Endodermal cell (in vitro differentiated cells): ENCODE measurements at regions not wholly inside any gene's neighbourhood (a gene's known extent, or its start where the extent isn't known, plus 50 kb on each side); places are given as distances from the start of the nearest gene placed in this dataset.
A peak's percentile ranks its signal among the peaks of the same experiment; 100 is the strongest.

ENCODE experiments used
- DNase-seq: peaks from one replicate; pipeline ENCODE4 v3.0.0-alpha.2; 2017
- H3K27ac ChIP-seq: 2 replicates; pipeline ENCODE4 v1.5.1; 2013; ENCODE audit warnings: mild to moderate bottlenecking, low read depth, low read length, moderate library complexity
- H3K27me3 ChIP-seq: 2 replicates; pipeline ENCODE4 v1.6.1; 2013; ENCODE audit warnings: mild to moderate bottlenecking, low read length, moderate library complexity; ENCODE audit not compliant: insufficient read depth, control insufficient read depth, poor library complexity, severe bottlenecking
- H3K36me3 ChIP-seq: 2 replicates; pipeline ENCODE4 v1.7.0; 2013; ENCODE audit warnings: mild to moderate bottlenecking, low read length, moderate library complexity; ENCODE audit not compliant: control insufficient read depth, insufficient read depth
- H3K4me1 ChIP-seq: one replicate; pipeline ENCODE4 v1.7.0; 2013; ENCODE audit warnings: low read length; ENCODE audit not compliant: control insufficient read depth, insufficient read depth
- H3K4me3 ChIP-seq: 2 replicates; pipeline ENCODE4 v1.5.1; 2013; ENCODE audit warnings: mild to moderate bottlenecking, low read length, moderate library complexity
- H3K9ac ChIP-seq: 2 replicates; pipeline ENCODE4 v1.6.1; 2013; ENCODE audit warnings: mild to moderate bottlenecking, low read length, moderate library complexity; ENCODE audit not compliant: poor library complexity, severe bottlenecking; ENCODE audit errors: extremely low read depth
- H3K9me3 ChIP-seq: 2 replicates; pipeline ENCODE4 v1.6.1; 2013; ENCODE audit warnings: mild to moderate bottlenecking, low read length, moderate library complexity; ENCODE audit not compliant: control insufficient read depth
- H3K27ac Mint-ChIP-seq: 2 replicates; pipeline ENCODE4 v1.8.0; 2020; ENCODE audit warnings: mixed read lengths
- H3K27me3 Mint-ChIP-seq: 2 replicates; pipeline ENCODE4 v1.8.0; 2021; ENCODE audit warnings: mild to moderate bottlenecking, mixed read lengths; ENCODE audit not compliant: insufficient read depth
- H3K36me3 Mint-ChIP-seq: 2 replicates; pipeline ENCODE4 v1.8.0; 2020; ENCODE audit warnings: low read depth, mixed read lengths
- H3K4me1 Mint-ChIP-seq: 2 replicates; pipeline ENCODE4 v1.8.0; 2020; ENCODE audit warnings: mixed read lengths
- H3K4me3 Mint-ChIP-seq: 2 replicates; pipeline ENCODE4 v1.8.0; 2020; ENCODE audit warnings: mild to moderate bottlenecking, moderate library complexity, mixed read lengths
- H3K9me3 Mint-ChIP-seq: 2 replicates; pipeline ENCODE4 v1.8.0; 2020; ENCODE audit warnings: mild to moderate bottlenecking, mixed read lengths
- WGBS, 2 experiments: methylation state at CpG; one replicate each; pipeline versions ENCODE4 v1.1.5 to v1.1.7; 2013; ENCODE audit warnings: missing lambda C conversion rate in 2 of 2, mixed read lengths in 1 of 2; ENCODE audit not compliant: insufficient coverage in 1 of 2, insufficient read length in 1 of 2; 5-methylcytosine and 5-hydroxymethylcytosine counted together
- TF ChIP-seq, protein P1 (sequence below): fragments of 200-600 bp; sonication (generic); conservative IDR thresholded peaks from 2 replicates; pipeline ENCODE4 v1.5.0; 2021; ENCODE audit warnings: antibody characterized with exemption, mild to moderate bottlenecking

DNA sequence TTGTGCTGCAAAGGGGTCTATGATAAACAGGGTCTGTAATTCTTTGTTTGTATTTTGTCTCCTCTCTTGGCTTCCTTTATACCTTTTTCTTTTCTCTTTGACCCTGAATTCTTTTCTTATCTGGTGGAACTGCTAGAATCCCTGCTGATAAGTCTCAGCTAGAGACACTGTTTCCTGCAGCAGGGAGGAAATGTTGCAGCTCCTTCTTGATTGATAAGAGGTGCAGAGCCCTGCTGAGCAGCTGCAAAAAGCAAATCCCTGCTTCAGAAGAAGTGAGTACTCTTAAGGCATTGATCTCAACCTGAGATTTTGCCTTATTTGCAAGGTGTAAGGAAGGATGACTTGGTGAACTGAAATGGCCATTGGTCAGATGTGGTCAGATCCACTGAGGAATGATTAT lies 167.8 kb downstream of the NUP35 start:
- Histone ChIP-seq H3K27me3 (no peaks in the 10 kb centered on the region), H3K4me3 (no peak overlapping the region), H3K4me1 (peaks cover 6% of the 10 kb centered on the region), H3K36me3 (no peaks in the 10 kb centered on the region), H3K9me3 (peaks cover 10% of the 10 kb centered on the region), H3K27ac (no peak overlapping the region), H3K9ac (no peak overlapping the region)
- Mint-ChIP-seq H3K4me3 (peak overlapping the region; percentile 4), H3K4me1 (peaks cover 48% of the 10 kb centered on the region), H3K9me3 (peaks cover 20% of the 10 kb centered on the region), H3K27ac (peak overlapping the region; percentile 53), H3K36me3 (peaks cover 8% of the 10 kb centered on the region), H3K27me3 (peaks cover 2% of the 10 kb centered on the region)
- peak; percentile 80 for DNase-seq
- TF ChIP-seq, protein P1, sequence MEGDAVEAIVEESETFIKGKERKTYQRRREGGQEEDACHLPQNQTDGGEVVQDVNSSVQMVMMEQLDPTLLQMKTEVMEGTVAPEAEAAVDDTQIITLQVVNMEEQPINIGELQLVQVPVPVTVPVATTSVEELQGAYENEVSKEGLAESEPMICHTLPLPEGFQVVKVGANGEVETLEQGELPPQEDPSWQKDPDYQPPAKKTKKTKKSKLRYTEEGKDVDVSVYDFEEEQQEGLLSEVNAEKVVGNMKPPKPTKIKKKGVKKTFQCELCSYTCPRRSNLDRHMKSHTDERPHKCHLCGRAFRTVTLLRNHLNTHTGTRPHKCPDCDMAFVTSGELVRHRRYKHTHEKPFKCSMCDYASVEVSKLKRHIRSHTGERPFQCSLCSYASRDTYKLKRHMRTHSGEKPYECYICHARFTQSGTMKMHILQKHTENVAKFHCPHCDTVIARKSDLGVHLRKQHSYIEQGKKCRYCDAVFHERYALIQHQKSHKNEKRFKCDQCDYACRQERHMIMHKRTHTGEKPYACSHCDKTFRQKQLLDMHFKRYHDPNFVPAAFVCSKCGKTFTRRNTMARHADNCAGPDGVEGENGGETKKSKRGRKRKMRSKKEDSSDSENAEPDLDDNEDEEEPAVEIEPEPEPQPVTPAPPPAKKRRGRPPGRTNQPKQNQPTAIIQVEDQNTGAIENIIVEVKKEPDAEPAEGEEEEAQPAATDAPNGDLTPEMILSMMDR: no peak

DNA sequence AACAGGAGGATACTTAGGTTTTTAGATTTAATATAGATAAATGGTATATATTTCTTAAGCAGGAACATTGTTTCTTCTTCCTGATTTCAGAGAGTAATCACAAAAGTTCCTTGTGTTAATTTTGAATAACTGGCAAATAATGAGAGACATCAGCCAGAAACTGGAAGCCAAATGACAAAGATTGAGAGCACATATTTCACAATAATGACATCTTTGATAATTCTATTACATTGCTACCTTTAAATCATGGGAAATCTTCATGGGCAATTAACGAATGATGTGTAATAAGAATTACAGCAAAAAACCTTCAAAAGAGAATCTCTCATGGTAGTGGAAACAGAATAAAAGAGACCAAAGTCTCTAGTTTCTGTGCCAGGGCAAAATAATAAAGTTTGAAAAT lies 215.1 kb downstream of the NUP35 start:
- peaks cover 3% of the 10 kb centered on the region for H3K9me3 Mint-ChIP-seq

DNA sequence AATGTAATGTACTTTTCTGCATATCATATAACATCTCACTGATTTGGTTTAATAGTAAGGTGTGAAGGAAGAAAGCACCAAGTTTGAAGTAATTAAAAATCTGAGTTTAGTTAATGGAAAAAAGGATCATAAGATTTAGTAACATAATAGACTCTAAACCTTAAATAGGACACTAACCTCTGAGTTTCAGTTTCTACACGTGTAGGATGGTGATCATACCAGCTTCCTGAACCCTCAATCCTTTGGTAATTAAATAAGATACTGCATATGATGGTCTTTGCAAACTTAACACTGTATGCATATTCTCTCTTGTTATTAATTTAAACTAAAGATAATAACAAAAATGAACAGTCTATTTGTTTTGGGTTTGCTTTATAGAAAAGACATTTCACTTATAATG lies 216.8 kb downstream of the NUP35 start:
- no peak for DNase-seq
- Mint-ChIP-seq H3K4me1 (peaks cover 2% of the 10 kb centered on the region), H3K36me3 (no peaks in the 10 kb centered on the region), H3K27ac (no peak overlapping the region), H3K4me3 (no peak overlapping the region), H3K9me3 (peaks cover 3% of the 10 kb centered on the region), H3K27me3 (no peaks in the 10 kb centered on the region)
- H3K4me3 ChIP-seq: no peak overlapping the region
- no peaks in the 10 kb centered on the region for H3K36me3 ChIP-seq
- no peak overlapping the region for H3K27ac ChIP-seq
- H3K4me1 ChIP-seq: no peaks in the 10 kb centered on the region
- peaks cover 4% of the 10 kb centered on the region for H3K9me3 ChIP-seq
- TF ChIP-seq, protein P1: no peak
- H3K27me3 ChIP-seq: no peaks in the 10 kb centered on the region
- WGBS, 2 experiments: 88% methylated on average over 1 of the region's 1 CpG; no CpG with 5 or more reads in 1 of the 2 experiments
- no peak overlapping the region for H3K9ac ChIP-seq

More for the DNA sequence above, 215.1 kb downstream of the NUP35 start:
- peaks cover 1% of the 10 kb centered on the region for H3K4me1 Mint-ChIP-seq
- 95% methylated on average over 1 of the region's 1 CpG; no CpG with 5 or more reads in 1 of the 2 experiments for WGBS, 2 experiments
- no peaks in the 10 kb centered on the region for H3K36me3 ChIP-seq
- no peak overlapping the region for H3K27ac Mint-ChIP-seq
- H3K9ac ChIP-seq: no peak overlapping the region
- no peaks in the 10 kb centered on the region for H3K4me1 ChIP-seq
- no peak for DNase-seq
- TF ChIP-seq, protein P1: no peak
- H3K27me3 ChIP-seq: no peaks in the 10 kb centered on the region
- H3K4me3 ChIP-seq: no peak overlapping the region
- no peaks in the 10 kb centered on the region for H3K27me3 Mint-ChIP-seq
- H3K27ac ChIP-seq: no peak overlapping the region
- no peak overlapping the region for H3K4me3 Mint-ChIP-seq
- peaks cover 4% of the 10 kb centered on the region for H3K9me3 ChIP-seq
- no peaks in the 10 kb centered on the region for H3K36me3 Mint-ChIP-seq
